Osteoblast (primary cell): ENCODE measurements at regions not wholly inside any gene's neighbourhood (a gene's known extent, or its start where the extent isn't known, plus 50 kb on each side); places are given as distances from the start of the nearest gene placed in this dataset.

Experiments used
- DNase-seq: peaks from one replicate; pipeline ENCODE4 v3.0.0; 2011; ENCODE audit warnings: low spot score, mixed read lengths; ENCODE audit not compliant: insufficient read length; ENCODE audit errors: missing footprints
- H2AFZ ChIP-seq: 2 replicates; pipeline ENCODE4 v1.6.0; 2011; ENCODE audit warnings: mild to moderate bottlenecking, low read length
- H3K27ac ChIP-seq: 2 replicates; pipeline ENCODE4 v1.5.1; 2011; ENCODE audit warnings: mild to moderate bottlenecking, low read depth, low read length, moderate library complexity
- H3K27me3 ChIP-seq: 2 replicates; pipeline ENCODE4 v1.6.0; 2012; ENCODE audit warnings: mild to moderate bottlenecking, control low read depth, inconsistent platforms, low read length, moderate library complexity; ENCODE audit not compliant: insufficient read depth
- H3K36me3 ChIP-seq: 2 replicates; pipeline ENCODE4 v1.5.1; 2011; ENCODE audit warnings: mild to moderate bottlenecking, low read length, control low read depth, moderate library complexity; ENCODE audit not compliant: insufficient read depth
- H3K4me1 ChIP-seq: 2 replicates; pipeline ENCODE4 v1.5.1; 2011; ENCODE audit warnings: mild to moderate bottlenecking, low read length, control low read depth, moderate library complexity; ENCODE audit not compliant: insufficient read depth
- H3K4me2 ChIP-seq: 2 replicates; pipeline ENCODE4 v1.6.0; 2011; ENCODE audit warnings: mild to moderate bottlenecking, low read length; ENCODE audit not compliant: insufficient read depth
- H3K4me3 ChIP-seq: fragments of 200-600 bp; sonication (generic); 3 replicates; pipeline ENCODE4 v1.5.1; 2012; ENCODE audit warnings: mild to moderate bottlenecking, low read length, inconsistent platforms; ENCODE audit not compliant: insufficient read depth
- H3K79me2 ChIP-seq: 2 replicates; pipeline ENCODE4 v1.6.0; 2012; ENCODE audit warnings: mild to moderate bottlenecking, low read length, control low read depth, inconsistent platforms; ENCODE audit not compliant: insufficient read depth
- H3K9me3 ChIP-seq: 2 replicates; pipeline ENCODE4 v1.5.1; 2011; ENCODE audit warnings: low read depth, low read length, control low read depth
- H4K20me1 ChIP-seq: 2 replicates; pipeline ENCODE4 v1.6.0; 2012; ENCODE audit warnings: mild to moderate bottlenecking, low read length, control low read depth; ENCODE audit not compliant: insufficient read depth
- CTCF ChIP-seq: IDR thresholded peaks from 2 replicates; pipeline ENCODE4 v1.5.1; 2011; ENCODE audit warnings: mild to moderate bottlenecking, low read depth, low read length, moderate library complexity; ENCODE audit errors: extremely low read depth

- Histone ChIP-seq H3K79me2 (no peaks in the 10 kb centered on the region), H4K20me1 (no peaks in the 10 kb centered on the region), H3K27ac (no peak overlapping the region), H3K36me3 (no peaks in the 10 kb centered on the region), H2AFZ (no peak overlapping the region), H3K4me2 (no peak overlapping the region), H3K4me3 (no peak overlapping the region), H3K4me1 (peaks cover 2% of the 10 kb centered on the region), H3K9me3 (no peaks in the 10 kb centered on the region), H3K27me3 (peaks cover 17% of the 10 kb centered on the region)
- no peak for TF ChIP-seq CTCF
- DNase-seq, result peak; percentile 63
Observed at GRCh38 chr1:25065321-25065721, 135.2 kb upstream of the RUNX3 start.

GRCh38 chr1:25064465-25065240 is 134.6 kb upstream of the RUNX3 start:
- Histone ChIP-seq H4K20me1 (no peaks in the 10 kb centered on the region), H3K4me2 (no peak overlapping the region), H3K27me3 (peaks cover 15% of the 10 kb centered on the region), H3K27ac (no peak overlapping the region), H3K9me3 (no peaks in the 10 kb centered on the region), H3K79me2 (no peaks in the 10 kb centered on the region), H3K36me3 (no peaks in the 10 kb centered on the region), H3K4me3 (no peak overlapping the region), H3K4me1 (peaks cover 2% of the 10 kb centered on the region), H2AFZ (no peak overlapping the region)
- TF ChIP-seq CTCF, result no peak
- peak; percentile 59 for DNase-seq

- H3K4me3 ChIP-seq, result no peak overlapping the region
- no peak overlapping the region for H3K4me2 ChIP-seq
- H3K79me2 ChIP-seq, result no peaks in the 10 kb centered on the region
- DNase-seq, result peak; percentile 58
- no peaks in the 10 kb centered on the region for H4K20me1 ChIP-seq
- TF ChIP-seq CTCF, result no peak
- H3K27me3 ChIP-seq, result peaks cover 15% of the 10 kb centered on the region
- no peaks in the 10 kb centered on the region for H3K9me3 ChIP-seq
- H3K27ac ChIP-seq, result no peak overlapping the region
- peaks cover 2% of the 10 kb centered on the region for H3K4me1 ChIP-seq
- H2AFZ ChIP-seq, result no peak overlapping the region
- no peaks in the 10 kb centered on the region for H3K36me3 ChIP-seq
Observed at GRCh38 chr1:25063591-25064416, 133.7 kb upstream of the RUNX3 start.

GRCh38 chr1:25062621-25063255 is 132.7 kb upstream of the RUNX3 start:
- Histone ChIP-seq H4K20me1 (no peaks in the 10 kb centered on the region), H3K4me3 (no peak overlapping the region), H3K4me1 (peaks cover 2% of the 10 kb centered on the region), H3K79me2 (no peaks in the 10 kb centered on the region), H3K9me3 (no peaks in the 10 kb centered on the region), H3K4me2 (no peak overlapping the region), H2AFZ (no peak overlapping the region), H3K27ac (no peak overlapping the region), H3K27me3 (peaks cover 17% of the 10 kb centered on the region), H3K36me3 (no peaks in the 10 kb centered on the region)
- no peak for TF ChIP-seq CTCF
- DNase-seq, result peak; percentile 59
